OCI-M2 (cell line): ENCODE measurements at regions not wholly inside any gene's neighbourhood (a gene's known extent, or its start where the extent isn't known, plus 50 kb on each side); places are given as distances from the start of the nearest gene placed in this dataset.
"Not testable (repeated sequence)": the region's sequence is repeated elsewhere in the genome, so short reads cannot be mapped to it uniquely, and the experiment has no call there.

ENCODE experiments used
- DNase-seq: peaks from one replicate; lab custom pipeline; 2025; ENCODE audit not compliant: unreplicated experiment; lab: John Stamatoyannopoulos, UW

DNA sequence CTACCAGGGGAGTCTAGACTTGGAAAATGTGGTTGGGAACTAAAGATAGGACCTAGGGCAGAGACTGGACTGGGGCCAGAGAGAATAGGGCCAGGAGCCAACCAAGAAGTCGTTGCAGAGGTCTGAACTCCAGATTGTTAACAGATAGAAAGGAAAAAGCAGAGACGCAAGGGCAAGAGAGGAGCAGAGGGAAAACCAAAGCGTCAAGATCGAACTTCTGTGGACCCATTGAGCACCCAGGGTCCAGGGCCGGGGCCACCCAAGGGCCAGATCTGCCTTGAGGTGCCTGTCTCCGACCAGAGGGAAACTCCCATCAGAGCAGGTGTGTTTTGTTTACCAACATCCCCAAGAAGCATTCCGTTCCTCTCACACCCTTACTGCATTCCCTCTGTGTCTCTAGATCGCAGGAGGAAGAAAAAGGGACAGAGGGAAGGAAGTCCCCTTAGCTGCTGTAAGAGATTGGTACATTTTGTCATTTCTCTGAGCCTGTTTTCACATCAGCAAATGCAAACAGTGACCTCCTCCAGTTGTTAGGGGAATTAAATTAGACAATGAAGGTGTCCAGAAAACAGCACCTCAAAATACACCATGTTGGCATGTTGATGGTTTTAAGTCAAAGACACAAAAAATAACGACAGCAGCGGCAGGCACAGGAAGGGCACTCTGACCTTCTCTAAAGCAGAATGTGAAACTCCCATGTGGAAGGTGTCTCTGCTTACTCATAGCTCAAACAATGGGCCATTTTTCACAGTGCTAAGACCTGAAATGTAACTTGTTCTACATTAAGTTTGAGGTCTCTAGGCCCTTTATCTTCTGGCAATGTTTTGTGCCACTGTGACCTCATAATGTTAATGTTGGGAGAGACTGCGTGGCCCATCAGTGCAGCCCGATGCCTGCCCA lies 105.8 kb upstream of the RAB4A start:
- no peak for DNase-seq

DNA sequence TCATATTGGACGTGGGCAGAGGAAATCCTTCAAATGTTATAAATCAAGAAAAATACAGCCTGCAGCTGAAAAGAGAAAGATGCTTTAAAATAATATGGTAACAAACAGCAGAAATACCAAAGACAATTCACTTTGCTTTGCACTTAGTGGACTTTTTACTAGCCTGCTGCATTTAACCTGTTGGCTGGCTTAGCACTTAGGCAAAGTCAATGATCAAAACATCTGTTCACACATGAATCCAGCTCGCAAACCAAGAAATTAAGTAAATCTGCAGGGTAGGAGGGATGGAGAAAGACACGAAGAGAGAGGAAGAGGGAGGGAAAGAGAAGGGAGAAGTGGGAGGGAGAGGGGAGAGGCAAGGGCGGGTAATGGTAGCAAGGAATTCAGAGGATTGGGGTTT lies 103.6 kb upstream of the RAB4A start:
- DNase-seq: no peak

DNA sequence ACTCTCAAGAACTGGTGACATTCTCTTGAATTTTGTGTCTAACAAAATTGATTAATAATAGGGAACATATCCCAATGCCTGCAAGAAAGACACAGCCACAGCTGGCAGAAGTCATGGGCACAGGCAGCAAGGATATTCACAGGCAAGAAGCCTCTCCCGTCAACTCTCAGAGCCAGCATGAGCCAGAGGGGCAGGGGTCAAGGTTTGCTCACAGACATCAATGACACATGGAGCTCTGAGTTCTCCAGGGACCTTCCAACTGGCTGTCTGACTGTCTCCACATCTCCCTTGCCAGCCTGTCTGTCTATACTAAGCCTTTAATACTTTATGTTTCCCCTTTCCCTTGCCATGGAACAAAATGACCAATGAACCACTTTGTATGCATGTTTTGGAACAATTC lies 101.5 kb upstream of the RAB4A start:
- no peak for DNase-seq

DNA sequence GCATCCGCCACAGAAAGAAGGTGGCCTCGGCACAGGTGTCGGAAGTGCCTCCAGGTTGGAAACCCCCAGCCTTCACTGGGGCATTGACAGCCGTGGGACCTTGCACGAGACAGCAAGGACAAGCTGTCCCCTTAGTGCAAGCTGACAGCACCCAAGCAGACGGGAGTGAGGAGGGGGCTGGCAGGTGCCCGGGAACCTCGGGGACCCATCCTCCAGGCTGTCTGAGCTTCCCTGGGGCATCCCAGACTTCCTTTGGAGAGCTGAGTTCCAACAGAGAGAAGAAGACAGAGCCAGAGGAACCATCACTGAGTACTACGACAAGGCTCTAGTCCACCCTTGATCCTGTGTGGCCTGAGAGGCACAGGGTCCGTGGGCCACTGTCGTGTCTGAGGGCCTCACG lies 100.6 kb upstream of the RAB4A start:
- no peak for DNase-seq

DNA sequence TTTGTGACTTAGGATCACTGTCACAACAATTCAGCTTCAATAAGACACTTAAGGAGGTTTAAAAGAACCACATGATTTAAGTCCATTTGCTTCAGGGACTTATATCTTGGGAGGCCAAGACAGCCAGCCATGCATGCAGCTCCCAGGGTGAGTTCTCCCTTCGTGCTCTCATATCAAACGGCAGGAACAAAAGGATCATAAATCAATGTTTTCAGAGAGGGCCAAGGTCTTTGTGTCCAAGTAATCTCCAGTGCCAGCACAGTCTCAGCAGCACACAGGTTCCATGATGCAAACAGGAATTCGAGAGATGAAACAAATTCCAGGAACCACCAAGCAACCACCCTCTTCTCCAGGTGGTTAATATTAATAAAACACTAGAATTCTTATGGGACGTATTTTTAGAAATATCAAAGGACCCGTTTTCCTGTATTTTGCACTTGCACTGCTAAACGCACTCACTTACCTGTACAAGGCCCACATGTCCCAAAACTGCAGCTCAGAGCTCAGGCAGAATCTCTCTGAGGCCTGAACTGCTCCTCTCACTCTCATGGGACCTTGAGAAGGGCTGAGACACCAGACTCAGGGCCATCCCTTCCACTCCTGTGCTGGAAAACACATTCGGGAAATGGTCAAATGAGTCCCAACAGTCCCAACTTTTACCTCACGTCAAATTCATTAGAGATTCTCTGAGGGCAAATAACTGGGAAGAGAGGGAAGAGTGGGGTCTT lies 100.0 kb upstream of the RAB4A start:
- DNase-seq: no peak

DNA sequence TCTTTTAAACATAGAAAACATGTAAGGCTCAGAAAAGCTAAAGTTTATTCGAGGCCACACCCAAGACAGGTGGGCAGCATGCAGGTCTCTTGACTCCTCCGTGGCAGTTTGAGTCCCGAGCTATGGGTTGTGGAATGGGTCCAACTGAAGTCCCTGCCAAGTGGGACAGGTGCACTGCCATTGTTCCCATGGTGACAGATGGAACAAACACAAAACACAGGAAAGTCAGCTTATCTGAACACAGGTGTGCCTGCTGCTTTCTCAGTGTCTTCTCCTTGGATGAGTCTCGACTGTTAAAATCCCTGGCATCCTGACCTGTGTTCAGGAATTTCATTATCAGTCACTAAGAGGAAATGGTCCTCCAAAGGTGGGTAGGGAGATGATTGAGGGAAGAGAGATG lies 99.0 kb upstream of the RAB4A start:
- no peak for DNase-seq

DNA sequence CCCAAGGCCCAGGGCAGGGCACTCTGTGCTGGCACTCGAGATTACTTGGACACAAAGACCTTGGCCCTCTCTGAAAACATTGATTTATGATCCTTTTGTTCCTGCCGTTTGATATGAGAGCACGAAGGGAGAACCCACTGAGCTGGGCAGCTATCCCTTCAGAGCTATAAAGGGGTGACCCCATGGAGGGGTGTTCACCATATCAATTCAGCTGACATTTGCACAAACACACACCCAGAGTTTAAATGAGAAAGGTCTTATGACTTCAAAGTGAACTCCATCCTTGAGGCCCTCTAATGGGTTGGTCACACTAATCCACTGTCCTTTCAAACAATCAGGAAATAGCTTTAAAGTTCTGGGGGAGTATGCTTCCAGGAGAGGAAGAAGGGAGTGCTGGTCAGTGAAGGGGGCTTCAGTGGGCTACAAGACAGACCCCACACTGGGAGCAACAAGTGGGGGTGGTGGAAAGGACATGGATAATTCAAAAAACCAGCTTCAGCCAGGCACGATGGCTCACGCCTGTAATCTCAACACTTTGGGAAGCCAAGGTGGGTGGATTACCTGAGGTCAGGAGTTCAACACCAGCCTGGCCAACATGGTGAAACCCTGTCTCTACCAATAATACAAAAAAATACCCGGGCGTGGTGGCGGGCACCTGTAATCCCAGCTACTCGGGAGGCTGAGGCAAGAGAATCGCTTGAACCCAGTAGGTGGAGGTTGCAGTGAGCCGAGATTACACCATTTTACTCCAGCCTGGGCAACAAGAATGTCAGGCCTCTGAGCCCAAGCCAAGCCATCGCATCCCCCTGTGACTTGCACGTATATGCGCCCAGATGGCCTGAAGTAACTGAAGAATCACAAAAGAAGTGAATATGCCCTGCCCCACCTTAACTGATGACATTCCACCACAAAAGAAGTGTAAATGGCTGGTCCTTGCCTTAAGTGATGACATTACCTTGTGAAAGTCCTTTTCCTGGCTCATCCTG lies 97.1 kb upstream of the RAB4A start:
- not testable (repeated sequence) for DNase-seq

DNA sequence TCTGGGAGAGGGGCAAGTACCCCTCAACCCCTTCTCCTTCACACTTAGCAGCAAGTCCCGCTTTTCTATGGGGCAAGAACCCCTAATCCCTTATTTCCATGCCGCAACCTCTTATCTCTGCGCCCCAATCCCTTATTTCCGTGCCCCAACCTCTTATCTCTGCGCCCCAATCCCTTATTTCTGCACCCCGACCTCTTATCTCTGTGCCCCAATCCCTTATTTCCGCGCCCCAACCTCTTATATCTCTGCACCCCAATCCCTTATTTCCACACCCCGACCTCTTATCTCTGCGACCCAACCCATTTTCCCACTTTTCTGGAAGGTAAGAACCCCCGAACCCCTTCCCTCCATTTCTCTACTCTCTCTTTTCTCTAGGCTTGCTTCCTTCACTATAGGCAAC lies 95.6 kb upstream of the RAB4A start:
- not testable (repeated sequence) for DNase-seq

DNA sequence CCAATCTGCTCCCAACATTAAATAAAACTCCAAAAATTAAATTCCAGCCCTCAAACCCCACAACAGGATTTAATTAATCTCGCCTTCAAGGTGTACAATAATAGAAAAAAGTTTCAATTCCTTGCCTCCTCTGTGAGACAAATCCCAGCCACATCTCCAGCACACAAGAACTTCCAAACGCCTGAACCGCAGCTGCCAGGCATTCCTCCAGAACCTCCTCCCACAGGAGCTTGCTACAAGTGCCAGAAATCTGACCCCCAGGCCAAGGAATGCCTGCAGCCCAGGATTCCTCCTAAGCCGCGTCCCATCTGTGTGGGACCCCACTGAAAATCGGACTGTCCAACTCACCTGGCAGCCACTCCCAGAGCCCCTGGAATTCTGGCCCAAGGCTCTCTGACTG lies 94.5 kb upstream of the RAB4A start:
- not testable (repeated sequence) for DNase-seq

DNA sequence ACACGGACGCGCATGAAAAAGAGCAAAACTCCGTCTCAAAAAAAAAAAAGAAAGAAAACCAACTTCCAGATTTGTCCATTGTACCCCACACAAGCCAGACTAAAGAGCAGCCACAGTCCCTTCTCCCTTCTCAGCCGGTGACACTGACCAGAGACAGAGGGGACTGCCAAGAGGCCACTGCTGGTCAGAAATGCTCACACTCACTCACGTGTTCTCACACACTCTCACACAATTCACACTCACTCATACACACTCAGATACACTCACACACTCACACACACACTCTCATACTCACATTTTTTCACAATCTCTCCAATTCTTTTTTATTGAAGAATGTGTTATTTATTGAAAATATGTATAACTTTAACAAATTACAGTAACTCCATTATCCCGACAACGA lies 90.8 kb upstream of the RAB4A start:
- DNase-seq: no peak

DNA sequence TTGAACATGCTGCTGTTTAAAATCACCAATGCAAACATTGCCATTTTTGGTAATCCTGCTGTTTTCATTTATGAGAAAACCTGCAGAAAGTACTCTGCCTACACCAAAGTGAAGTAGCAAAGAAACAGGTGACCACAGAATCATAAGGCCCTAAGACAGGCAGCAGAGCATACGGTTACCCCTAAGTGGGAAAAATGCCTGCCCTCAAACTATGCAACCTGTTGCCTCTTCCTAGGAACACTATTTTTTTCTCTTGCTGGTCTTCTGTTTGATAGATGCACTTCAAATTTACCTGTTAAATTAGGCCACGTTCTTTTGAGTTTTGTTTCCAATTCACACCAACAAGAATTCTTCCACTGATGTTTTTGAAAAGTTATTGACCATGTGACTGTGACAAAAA lies 89.5 kb upstream of the RAB4A start:
- DNase-seq: no peak

DNA sequence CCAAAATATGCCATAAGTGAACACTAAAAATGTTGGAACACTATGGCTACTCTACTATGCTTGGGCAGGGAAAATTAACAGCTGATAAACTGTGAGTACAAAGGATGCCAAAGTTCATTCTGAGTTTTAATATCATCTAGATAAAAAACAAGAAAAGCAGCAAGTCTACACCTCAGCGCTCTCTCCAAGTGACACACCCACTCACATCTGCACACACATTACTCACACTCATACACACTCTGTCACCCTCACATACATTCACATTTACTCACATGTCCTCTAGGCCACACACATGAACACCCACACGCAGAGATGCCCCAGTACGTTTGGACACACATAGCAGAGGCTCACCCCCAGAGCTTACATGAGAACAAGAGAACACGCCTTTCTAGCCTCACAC lies 87.3 kb upstream of the RAB4A start:
- DNase-seq: no peak

DNA sequence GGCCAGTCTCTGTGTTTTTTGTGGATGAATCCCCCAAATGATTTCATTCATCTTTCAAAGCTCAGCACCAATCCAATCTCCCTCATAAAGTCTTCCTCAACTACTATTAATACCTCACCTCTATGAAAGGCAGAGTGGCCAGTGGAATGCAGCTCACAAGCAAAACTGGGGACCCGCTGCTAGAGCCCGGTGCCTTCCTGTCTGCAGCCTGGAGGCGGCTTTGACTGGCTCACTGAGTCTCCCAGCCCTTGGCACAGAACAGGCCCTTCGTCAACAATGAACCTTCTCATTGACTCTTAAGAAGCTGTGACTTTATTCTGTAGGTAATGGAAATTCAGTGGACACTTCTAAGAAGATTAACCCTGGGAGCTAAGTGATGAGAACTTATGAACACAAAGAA lies 86.8 kb upstream of the RAB4A start:
- no peak for DNase-seq

DNA sequence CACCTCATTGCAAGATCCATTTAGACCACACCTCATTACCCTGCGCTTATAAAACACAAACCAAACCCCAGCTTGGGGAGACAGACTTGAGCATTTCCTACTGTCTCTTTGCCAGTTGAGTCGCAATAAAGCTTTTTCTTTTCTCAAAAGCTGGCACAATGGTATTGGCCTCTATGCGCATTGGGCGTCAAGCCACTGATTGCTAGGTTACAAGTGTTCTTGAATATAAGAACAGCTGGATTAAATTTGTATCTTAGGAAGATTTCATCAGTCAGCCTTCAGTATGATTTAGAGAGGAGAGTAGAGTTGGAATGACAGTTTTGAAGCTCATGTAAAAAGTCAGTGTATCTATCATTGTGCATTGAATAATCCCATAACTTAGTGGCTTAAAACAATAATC lies 84.9 kb upstream of the RAB4A start:
- no peak for DNase-seq

DNA sequence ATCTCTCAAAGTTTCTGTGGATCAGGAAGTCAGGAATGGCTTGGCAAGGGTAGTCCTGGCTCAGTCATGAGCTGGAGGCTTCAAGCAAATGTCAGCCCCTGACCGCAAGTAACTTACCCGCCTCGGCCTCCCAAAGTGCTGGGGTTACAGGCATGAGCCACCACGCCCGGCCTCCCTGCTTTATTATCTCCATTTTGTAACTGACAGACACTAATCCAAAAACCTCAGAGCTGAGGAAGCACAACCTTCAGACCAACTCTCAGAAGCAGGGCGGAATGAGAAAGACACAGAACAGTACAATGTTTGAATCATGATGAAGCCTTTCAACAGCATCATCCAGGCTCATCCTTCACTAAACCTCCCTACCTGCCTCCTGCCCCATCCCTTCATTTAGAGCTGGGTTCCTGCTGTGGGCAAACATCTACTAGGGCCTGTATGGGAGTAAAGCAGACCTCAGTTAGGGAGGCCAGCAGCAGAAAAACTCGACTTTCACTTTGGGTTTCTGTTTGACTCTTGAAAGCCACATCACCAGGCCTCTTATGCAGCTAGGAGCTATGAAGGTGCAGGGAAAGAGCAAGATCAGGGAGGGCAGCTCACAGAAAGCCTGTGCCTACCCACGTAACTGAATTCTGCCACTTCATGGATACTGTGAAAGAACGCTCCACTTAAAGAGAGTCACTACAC lies 84.4 kb upstream of the RAB4A start:
- DNase-seq: no peak

DNA sequence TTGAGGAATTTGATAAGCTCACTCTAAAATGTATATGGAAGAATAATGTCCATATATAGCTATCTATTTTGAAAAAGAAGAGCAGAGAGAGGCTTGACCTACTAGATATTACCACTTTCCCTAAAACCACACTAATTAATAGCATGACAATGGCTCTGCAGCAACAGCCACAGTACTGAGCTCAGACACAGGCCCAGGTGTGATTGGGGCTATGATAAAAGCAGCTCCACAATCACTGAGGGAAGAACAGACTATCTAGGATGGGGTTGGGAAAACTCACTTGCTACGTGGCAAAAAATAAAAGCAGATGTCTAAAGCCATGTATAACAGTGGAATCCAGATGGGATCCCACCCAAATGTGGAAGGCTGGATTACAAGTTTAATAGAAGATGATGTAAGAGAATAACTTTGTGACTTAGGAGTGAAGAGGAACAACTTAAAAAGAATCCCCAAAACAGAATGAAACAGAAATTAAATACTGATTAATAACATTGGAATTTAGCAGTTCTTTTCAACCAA lies 80.8 kb upstream of the RAB4A start:
- DNase-seq: no peak

DNA sequence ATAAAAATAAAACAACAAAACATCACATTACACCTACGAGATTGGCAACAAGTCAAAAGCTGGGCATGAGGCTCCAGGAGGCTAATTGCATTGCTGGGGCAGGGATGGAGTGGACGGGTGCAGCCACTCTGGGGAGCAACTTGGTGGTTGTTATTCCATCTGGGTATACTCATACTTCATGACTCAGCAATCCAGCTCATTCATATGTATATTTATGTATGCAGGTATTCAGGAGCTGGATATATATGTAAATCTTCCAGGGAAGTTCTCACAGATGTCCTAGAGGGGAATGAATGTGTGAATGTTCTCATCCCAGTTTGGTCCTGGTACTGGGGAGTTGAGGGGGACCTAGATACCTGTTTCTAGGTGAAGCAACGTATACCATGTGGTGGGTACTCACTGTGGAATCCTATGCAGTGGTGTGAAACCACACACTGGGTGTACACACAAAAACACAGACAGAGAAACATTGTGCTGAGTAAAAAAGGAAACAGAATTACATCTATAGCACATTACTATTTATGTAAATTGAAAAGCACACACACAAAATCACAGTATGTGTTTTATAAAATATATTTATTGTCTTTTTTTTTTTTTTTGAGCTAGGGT lies 79.7 kb upstream of the RAB4A start:
- no peak for DNase-seq

DNA sequence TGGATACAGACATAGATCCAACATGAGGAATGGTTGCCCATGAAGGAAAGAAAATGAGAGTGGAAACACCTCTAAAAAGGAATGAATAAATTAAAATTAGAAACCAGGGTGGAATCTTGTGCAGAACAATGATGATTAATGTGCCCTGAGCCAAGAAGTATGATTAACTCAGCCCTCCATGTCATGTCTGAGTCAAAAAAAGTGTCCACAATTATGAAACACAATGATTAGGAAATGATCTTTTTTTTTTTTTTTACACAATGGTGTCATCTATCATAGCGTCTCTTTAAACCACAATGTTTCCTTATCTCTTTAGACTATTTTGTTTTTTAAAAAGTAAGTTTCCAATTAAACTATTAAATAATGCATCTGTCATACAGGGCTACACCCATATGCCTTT lies 78.9 kb upstream of the RAB4A start:
- no peak for DNase-seq

DNA sequence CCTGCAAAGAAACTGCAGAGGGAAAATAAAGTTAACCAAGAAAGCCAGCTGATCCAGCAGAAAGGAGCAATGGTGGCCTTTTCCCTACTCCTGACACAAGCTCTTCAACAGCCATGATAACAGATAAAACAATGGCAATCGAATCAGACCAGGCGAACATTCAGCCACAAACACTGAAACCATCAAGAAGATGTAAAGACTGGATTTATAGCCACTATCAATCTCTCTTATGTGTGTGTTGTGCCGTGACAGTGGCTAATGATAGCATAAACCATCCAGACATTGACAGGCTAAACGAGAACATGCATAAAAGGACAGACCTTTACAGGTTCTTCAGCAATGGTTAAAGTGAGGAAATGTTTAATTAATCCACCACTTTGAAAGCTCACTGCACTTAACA lies 78.1 kb upstream of the RAB4A start:
- no peak for DNase-seq

DNA sequence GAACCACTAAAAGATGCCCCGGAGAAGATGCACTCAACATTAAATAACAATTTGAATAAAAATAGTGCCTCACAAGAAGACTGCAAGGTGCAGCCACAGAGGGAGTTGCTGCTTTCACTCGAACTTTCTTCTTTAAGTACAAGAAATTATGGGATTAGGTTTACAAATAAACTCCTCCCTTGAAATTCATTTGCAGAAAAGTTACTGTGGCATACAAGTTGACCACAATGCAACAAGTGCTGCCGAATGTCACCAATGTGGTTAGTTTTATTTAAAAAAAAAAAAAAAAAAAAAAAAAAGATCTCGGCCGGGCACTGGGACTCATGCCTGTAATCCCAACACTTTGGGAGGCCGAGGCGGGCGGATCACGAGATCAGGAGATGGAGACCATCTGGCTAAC lies 76.8 kb upstream of the RAB4A start:
- no peak for DNase-seq
